SK-N-MC (cell line): ENCODE measurements at regions not wholly inside any gene's neighbourhood (a gene's known extent, or its start where the extent isn't known, plus 50 kb on each side); places are given as distances from the start of the nearest gene placed in this dataset.

Experiments used
- EZH2 ChIP-seq: fragments of 200-600 bp; sonication (generic); IDR thresholded peaks from one replicate; pipeline ENCODE4 v1.6.1; 2017; ENCODE audit warnings: antibody characterized with exemption
- POLR2AphosphoS5 ChIP-seq: IDR thresholded peaks from 2 replicates; pipeline ENCODE4 v1.6.1; 2012; ENCODE audit warnings: mild to moderate bottlenecking, low read depth, low read length, borderline replicate concordance

- no peak for TF ChIP-seq EZH2
- TF ChIP-seq POLR2AphosphoS5: no peak
Measured at GRCh38 chr2:51291762-51292551, 260.0 kb upstream of the NRXN1 start.
